Upper lobe of right lung (tissue), 1 donor: ENCODE measurements at regions not wholly inside any gene's neighbourhood (a gene's known extent, or its start where the extent isn't known, plus 50 kb on each side); places are given as distances from the start of the nearest gene placed in this dataset.

ENCODE experiments used
- ATAC-seq: fragments of 200-7000 bp; cut with Tn5 transposase; one replicate; pipeline ENCODE4 v1.9.1; 2020; ENCODE audit warnings: mild to moderate bottlenecking, moderate library complexity
- DNase-seq: peaks from one replicate; pipeline ENCODE4 v3.0.0-alpha.2; 2020
- H3K27ac ChIP-seq: fragments of 200-600 bp; one replicate; pipeline ENCODE4 v1.8.0; 2022
- H3K27me3 ChIP-seq: fragments of 200-600 bp; one replicate; pipeline ENCODE4 v1.8.0; 2022; ENCODE audit warnings: mild to moderate bottlenecking
- H3K36me3 ChIP-seq: fragments of 200-600 bp; one replicate; pipeline ENCODE4 v1.8.0; 2022
- H3K4me1 ChIP-seq: fragments of 200-600 bp; one replicate; pipeline ENCODE4 v1.8.0; 2022
- H3K4me3 ChIP-seq: fragments of 200-600 bp; one replicate; pipeline ENCODE4 v1.8.0; 2022; ENCODE audit warnings: mild to moderate bottlenecking
- H3K9me3 ChIP-seq: fragments of 200-600 bp; one replicate; pipeline ENCODE4 v1.8.0; 2022
- intact Hi-C: fragments of 100-400 bp; cut with DNase I; formaldehyde crosslinking; loops from one replicate; pipeline ENCODE4 v1.11.0; 2022
- TF ChIP-seq, protein P1 (sequence below): fragments of 200-600 bp; IDR thresholded peaks from one replicate; pipeline ENCODE4 v1.8.0; 2022; ENCODE audit warnings: antibody characterized with exemption
- donor health status: DM: no; HTN: yes; CAD: no; lungs with severe emphysema.

- Histone ChIP-seq H3K9me3 (no peaks in the 10 kb centered on the region), H3K36me3 (no peaks in the 10 kb centered on the region), H3K27me3 (no peaks in the 10 kb centered on the region), H3K4me3 (no peak overlapping the region), H3K4me1 (no peaks in the 10 kb centered on the region), H3K27ac (no peak overlapping the region)
- intact Hi-C loops, result no loop called here
- ATAC-seq (no peak), DNase-seq (no peak)
- TF ChIP-seq, protein P1, sequence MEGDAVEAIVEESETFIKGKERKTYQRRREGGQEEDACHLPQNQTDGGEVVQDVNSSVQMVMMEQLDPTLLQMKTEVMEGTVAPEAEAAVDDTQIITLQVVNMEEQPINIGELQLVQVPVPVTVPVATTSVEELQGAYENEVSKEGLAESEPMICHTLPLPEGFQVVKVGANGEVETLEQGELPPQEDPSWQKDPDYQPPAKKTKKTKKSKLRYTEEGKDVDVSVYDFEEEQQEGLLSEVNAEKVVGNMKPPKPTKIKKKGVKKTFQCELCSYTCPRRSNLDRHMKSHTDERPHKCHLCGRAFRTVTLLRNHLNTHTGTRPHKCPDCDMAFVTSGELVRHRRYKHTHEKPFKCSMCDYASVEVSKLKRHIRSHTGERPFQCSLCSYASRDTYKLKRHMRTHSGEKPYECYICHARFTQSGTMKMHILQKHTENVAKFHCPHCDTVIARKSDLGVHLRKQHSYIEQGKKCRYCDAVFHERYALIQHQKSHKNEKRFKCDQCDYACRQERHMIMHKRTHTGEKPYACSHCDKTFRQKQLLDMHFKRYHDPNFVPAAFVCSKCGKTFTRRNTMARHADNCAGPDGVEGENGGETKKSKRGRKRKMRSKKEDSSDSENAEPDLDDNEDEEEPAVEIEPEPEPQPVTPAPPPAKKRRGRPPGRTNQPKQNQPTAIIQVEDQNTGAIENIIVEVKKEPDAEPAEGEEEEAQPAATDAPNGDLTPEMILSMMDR, result no peak
Measured at GRCh38 chr3:70774641-70775040, 462.2 kb upstream of the MDFIC2 start.

DNA sequence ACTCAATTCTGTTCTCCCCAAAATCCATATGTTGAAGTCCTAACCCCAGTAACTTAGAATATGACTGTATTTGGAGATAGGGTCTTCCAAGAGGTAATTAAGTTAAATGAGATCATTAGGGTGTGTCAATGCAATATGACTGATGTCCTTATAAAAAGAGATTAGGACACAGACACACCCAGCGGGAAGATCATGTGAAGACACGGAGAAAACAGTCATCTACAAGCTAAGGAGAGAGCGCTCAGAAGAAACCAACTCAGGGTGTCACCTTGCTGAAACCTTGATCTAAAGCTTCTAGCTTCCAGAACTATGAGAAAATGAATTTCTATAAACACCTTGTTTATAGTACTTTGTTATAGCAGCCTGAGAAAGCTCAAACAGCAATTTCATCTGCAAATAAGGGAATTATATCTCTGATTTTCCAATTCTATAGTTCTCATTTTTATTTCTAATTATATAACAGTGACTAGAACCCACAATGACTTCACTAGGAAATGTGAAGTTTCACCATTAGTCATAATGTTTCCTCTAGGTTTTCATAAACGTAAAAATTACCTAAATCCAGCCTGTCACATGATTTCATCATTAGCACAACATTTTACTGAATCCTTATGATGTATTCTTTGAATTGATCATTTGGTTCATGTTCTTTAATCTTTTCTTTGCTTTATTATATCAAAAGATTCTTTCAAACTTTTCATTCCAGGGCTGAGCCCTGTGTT, 459.1 kb upstream of the MDFIC2 start:
- intact Hi-C loops, result no loop called here
- H3K4me3 ChIP-seq, result no peak overlapping the region
- ATAC-seq (no peak), DNase-seq (no peak)
- H3K4me1 ChIP-seq, result no peaks in the 10 kb centered on the region
- H3K27me3 ChIP-seq, result no peaks in the 10 kb centered on the region
- H3K36me3 ChIP-seq, result no peaks in the 10 kb centered on the region
- no peak overlapping the region for H3K27ac ChIP-seq
- TF ChIP-seq, protein P1, result no peak
- no peaks in the 10 kb centered on the region for H3K9me3 ChIP-seq

DNA sequence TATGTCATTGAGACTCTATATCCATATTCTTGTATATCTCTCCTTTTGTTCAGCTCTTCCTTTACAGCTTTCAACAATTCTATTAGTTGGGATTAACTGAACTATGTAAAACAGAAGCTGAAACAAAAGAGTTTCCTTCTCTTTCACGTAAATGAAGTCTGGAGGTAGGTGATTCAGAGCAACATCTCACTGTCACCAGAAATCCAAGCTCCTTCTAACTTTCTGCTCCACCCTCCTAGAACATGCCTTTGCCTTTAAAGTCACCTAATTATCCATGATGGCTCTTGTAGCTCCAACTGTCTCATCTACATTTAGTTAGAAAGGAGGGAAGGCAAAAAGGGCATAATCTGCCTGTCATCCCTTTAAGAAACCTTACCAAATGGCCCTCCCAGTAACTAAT, 458.2 kb upstream of the MDFIC2 start:
- no peaks in the 10 kb centered on the region for H3K9me3 ChIP-seq
- ATAC-seq, result no peak
- H3K27ac ChIP-seq, result no peak overlapping the region
- no peaks in the 10 kb centered on the region for H3K36me3 ChIP-seq
- TF ChIP-seq, protein P1, result no peak
- no peaks in the 10 kb centered on the region for H3K27me3 ChIP-seq
- H3K4me1 ChIP-seq, result no peaks in the 10 kb centered on the region
- intact Hi-C loops, result no loop called here
- no peak overlapping the region for H3K4me3 ChIP-seq
- DNase-seq, result no peak

- Histone ChIP-seq H3K27me3 (no peaks in the 10 kb centered on the region), H3K9me3 (no peaks in the 10 kb centered on the region), H3K4me1 (no peaks in the 10 kb centered on the region), H3K27ac (no peak overlapping the region), H3K36me3 (no peaks in the 10 kb centered on the region), H3K4me3 (no peak overlapping the region)
- intact Hi-C loops, result no loop called here
- DNase-seq (no peak), ATAC-seq (no peak)
- TF ChIP-seq, protein P1, result no peak
Measured at GRCh38 chr3:70766301-70766700, 453.9 kb upstream of the MDFIC2 start.

GRCh38 chr3:70763894-70764293, 451.5 kb upstream of the MDFIC2 start:
- Histone ChIP-seq H3K27ac (no peak overlapping the region), H3K36me3 (no peaks in the 10 kb centered on the region), H3K27me3 (no peaks in the 10 kb centered on the region), H3K9me3 (no peaks in the 10 kb centered on the region), H3K4me3 (no peak overlapping the region), H3K4me1 (no peaks in the 10 kb centered on the region)
- DNase-seq (no peak), ATAC-seq (no peak)
- TF ChIP-seq, protein P1, result no peak
- intact Hi-C loops, result no loop called here

- Histone ChIP-seq H3K27me3 (no peaks in the 10 kb centered on the region), H3K4me3 (no peak overlapping the region), H3K9me3 (no peaks in the 10 kb centered on the region), H3K27ac (no peak overlapping the region), H3K36me3 (no peaks in the 10 kb centered on the region), H3K4me1 (no peaks in the 10 kb centered on the region)
- ATAC-seq, result no peak
- intact Hi-C loops, result no loop called here
- TF ChIP-seq, protein P1, result no peak
- no peak for DNase-seq
Measured at GRCh38 chr3:70757658-70758057, 445.2 kb upstream of the MDFIC2 start.
